ENCODE measurements at regions not wholly inside any gene's neighbourhood (a gene's known extent, or its start where the extent isn't known, plus 50 kb on each side); places are given as distances from the start of the nearest gene placed in this dataset.

DNA sequence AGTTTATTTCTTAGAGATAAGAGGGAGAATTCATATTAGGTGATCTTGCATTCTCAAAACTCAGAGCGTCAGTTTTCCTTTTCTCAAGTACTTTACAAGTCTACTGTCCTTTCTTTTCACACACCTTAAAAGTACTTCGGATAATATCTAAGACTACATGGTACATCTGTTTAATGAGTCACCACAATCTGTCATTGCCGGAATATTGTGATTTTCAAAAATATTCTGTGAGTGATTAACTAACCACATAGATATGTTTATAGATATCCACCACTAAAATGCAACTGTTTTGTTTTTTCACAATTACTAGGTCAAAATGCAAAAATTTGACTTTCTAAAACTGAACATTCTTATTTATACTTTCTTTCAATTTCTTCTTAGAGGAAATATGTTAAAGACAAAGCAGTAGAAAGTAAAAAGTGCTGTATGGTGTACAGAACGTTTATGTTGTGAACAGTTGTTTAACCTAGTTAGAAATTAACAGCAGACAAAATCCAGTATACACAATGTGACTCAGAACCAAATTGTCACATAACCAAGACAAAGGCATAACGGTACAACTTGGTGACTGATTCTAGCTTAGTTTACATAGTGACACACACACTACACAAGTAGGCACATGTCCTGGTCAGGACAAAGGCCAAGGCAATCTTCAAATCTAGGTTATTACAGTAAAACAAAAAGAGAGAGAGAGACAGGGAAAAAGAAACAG lies 482.9 kb downstream of the NAF1 start:
- TF ChIP-seq CTCF (conservative IDR thresholded peaks at IDR 0.05 in 1 of 2, IDR thresholded peaks at IDR 0.05 in 1 of 2; ENCODE audit: extremely low read depth in 1 of 2, insufficient read depth in 1 of 2, low read depth in 1 of 2, low read length in 2 of 2) = no peak
- no peak for TF ChIP-seq EZH2 (IDR thresholded peaks at IDR 0.05; ENCODE audit: borderline replicate concordance, low read length)
